DND-41 (cell line): ENCODE measurements at regions not wholly inside any gene's neighbourhood (a gene's known extent, or its start where the extent isn't known, plus 50 kb on each side); places are given as distances from the start of the nearest gene placed in this dataset.

Source experiments
- EZH2 ChIP-seq: IDR thresholded peaks from 3 replicates; pipeline ENCODE4 v1.6.1; 2012; ENCODE audit warnings: borderline replicate concordance, low read depth, mild to moderate bottlenecking, moderate library complexity, low read length, inconsistent platforms; ENCODE audit not compliant: severe bottlenecking
- TF ChIP-seq, protein P1 (sequence below): IDR thresholded peaks from 2 replicates; pipeline ENCODE4 v1.5.1; 2012; ENCODE audit warnings: borderline replicate concordance, low read length, moderate library complexity, mild to moderate bottlenecking; ENCODE audit not compliant: poor library complexity, severe bottlenecking; ENCODE audit errors: extremely low read depth

- TF ChIP-seq, protein P1, sequence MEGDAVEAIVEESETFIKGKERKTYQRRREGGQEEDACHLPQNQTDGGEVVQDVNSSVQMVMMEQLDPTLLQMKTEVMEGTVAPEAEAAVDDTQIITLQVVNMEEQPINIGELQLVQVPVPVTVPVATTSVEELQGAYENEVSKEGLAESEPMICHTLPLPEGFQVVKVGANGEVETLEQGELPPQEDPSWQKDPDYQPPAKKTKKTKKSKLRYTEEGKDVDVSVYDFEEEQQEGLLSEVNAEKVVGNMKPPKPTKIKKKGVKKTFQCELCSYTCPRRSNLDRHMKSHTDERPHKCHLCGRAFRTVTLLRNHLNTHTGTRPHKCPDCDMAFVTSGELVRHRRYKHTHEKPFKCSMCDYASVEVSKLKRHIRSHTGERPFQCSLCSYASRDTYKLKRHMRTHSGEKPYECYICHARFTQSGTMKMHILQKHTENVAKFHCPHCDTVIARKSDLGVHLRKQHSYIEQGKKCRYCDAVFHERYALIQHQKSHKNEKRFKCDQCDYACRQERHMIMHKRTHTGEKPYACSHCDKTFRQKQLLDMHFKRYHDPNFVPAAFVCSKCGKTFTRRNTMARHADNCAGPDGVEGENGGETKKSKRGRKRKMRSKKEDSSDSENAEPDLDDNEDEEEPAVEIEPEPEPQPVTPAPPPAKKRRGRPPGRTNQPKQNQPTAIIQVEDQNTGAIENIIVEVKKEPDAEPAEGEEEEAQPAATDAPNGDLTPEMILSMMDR, result no peak
- TF ChIP-seq EZH2, result no peak
Observed at GRCh38 chr4:173584506-173584905, 54.5 kb upstream of the HAND2 start.
